Vagina (tissue), 2 donors: ENCODE measurements at regions not wholly inside any gene's neighbourhood (a gene's known extent, or its start where the extent isn't known, plus 50 kb on each side); places are given as distances from the start of the nearest gene placed in this dataset.

ENCODE experiments used
- CTCF ChIP-seq, 3 experiments: fragments of 450-650 bp in 2 of 3; fragments of 200-600 bp in 1 of 3; sonication (generic) in 1 of 3; IDR thresholded peaks; one replicate each; pipeline ENCODE4 v1.5.1; 2017 to 2019; ENCODE audit warnings: antibody characterized with exemption in 3 of 3, mild to moderate bottlenecking in 2 of 3, moderate library complexity in 2 of 3
- POLR2A ChIP-seq, 2 donors: fragments of 450-650 bp; IDR thresholded peaks; one replicate each; pipeline ENCODE4 v1.6.1; 2017; ENCODE audit warnings: antibody characterized with exemption in 2 of 2, mild to moderate bottlenecking in 2 of 2, moderate library complexity in 2 of 2

GRCh38 chr6:23447731-23448130 is 678.3 kb upstream of the NRSN1 start:
- TF ChIP-seq CTCF (IDR thresholded peaks at IDR 0.05) (no peak), POLR2A (IDR thresholded peaks at IDR 0.05) (no peak)
